ENCODE measurements at regions not wholly inside any gene's neighbourhood (a gene's known extent, or its start where the extent isn't known, plus 50 kb on each side); places are given as distances from the start of the nearest gene placed in this dataset.

DNA sequence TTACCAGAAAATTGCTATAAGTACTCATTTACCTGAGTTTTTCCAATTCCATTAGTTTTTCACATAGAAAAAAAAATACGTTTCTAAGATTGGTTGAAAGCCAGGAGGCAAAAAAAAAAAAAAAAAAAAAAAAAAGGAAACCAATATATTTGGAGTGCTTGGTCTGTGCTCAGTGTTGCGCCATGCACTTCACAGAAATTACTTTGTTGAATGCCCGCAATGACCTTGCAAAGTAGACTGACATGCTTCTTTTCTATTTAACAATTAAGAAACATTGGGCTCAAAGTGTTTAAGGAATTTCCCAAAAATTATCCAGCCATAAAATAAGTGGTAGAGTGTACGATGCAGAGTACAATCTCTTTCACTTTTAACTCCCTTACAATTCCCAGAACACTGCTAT, 65.2 kb upstream of the PAPPA start:
- no peak overlapping the region for H3K4me3 ChIP-seq
- H3K27me3 ChIP-seq, result no peaks in the 10 kb centered on the region
- H3K4me1 ChIP-seq (ENCODE audit: insufficient read depth), result no peaks in the 10 kb centered on the region
- 84% methylated on average over 4 of the region's 4 CpGs for WGBS (ENCODE audit: low lambda C conversion rate, missing lambda C conversion rate)
- H3K27ac ChIP-seq, result no peak overlapping the region
- H2AFZ ChIP-seq, result no peak overlapping the region
- H3K36me3 ChIP-seq (replicated peaks; ENCODE audit: insufficient read depth, low read depth), result no peaks in the 10 kb centered on the region
- DNase-seq (ENCODE audit: low spot score), result no peak
- no peaks in the 10 kb centered on the region for H4K20me1 ChIP-seq (ENCODE audit: insufficient read depth, poor library complexity, severe bottlenecking)
- no peak overlapping the region for H3K4me2 ChIP-seq
- TF ChIP-seq, protein P1, sequence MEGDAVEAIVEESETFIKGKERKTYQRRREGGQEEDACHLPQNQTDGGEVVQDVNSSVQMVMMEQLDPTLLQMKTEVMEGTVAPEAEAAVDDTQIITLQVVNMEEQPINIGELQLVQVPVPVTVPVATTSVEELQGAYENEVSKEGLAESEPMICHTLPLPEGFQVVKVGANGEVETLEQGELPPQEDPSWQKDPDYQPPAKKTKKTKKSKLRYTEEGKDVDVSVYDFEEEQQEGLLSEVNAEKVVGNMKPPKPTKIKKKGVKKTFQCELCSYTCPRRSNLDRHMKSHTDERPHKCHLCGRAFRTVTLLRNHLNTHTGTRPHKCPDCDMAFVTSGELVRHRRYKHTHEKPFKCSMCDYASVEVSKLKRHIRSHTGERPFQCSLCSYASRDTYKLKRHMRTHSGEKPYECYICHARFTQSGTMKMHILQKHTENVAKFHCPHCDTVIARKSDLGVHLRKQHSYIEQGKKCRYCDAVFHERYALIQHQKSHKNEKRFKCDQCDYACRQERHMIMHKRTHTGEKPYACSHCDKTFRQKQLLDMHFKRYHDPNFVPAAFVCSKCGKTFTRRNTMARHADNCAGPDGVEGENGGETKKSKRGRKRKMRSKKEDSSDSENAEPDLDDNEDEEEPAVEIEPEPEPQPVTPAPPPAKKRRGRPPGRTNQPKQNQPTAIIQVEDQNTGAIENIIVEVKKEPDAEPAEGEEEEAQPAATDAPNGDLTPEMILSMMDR (IDR thresholded peaks at IDR 0.05; ENCODE audit: poor library complexity), result no peak
- TF ChIP-seq EZH2phosphoT487 (IDR thresholded peaks at IDR 0.05; ENCODE audit: low read depth, severe bottlenecking, unreplicated experiment) (no peak), EZH2 (IDR thresholded peaks at IDR 0.05; ENCODE audit: borderline replicate concordance) (no peak)
- H3K9me2 ChIP-seq (replicated peaks; ENCODE audit: insufficient read depth), result no peaks in the 10 kb centered on the region
- no peaks in the 10 kb centered on the region for H3K9me3 ChIP-seq (ENCODE audit: low read depth)
- no peaks in the 10 kb centered on the region for H3K79me2 ChIP-seq

DNA sequence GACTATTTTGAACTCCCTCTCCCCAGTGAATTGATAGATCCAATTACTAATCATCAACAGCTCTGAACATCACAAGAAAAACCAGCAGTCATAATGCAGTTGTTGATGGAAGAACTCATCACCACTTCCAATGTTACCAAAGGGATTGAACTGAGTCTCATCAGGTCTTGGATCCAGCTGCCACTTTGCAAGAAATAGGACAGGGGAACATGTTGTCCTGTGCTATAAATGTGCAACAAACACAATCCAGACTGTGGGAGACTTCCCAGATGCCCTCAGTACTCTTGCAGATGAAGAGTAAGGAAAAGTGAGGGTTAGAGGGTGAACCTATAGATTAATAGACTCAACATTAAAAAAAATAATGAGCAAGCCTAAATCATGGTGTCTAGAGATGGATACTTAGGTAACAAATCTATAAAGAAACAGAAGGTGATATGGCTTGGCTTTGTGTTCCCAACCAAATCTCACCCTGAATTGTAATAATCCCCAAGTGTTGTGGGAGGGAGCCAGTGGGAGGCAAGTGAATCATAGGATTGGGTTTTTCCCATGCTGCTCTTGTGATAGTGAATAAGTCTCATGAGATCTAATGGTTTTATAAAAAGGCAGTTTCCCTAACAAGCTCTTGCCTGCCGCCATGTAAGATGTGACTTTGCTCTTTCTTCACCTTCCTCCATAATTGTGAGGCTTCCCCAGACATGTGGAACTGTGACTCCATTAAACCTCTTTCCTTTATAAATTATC, 63.4 kb upstream of the PAPPA start:
- H2AFZ ChIP-seq, result no peak overlapping the region
- H3K9me3 ChIP-seq (ENCODE audit: low read depth), result no peaks in the 10 kb centered on the region
- TF ChIP-seq, protein P1 (IDR thresholded peaks at IDR 0.05; ENCODE audit: poor library complexity), result no peak
- TF ChIP-seq EZH2 (IDR thresholded peaks at IDR 0.05; ENCODE audit: borderline replicate concordance) (no peak), EZH2phosphoT487 (IDR thresholded peaks at IDR 0.05; ENCODE audit: low read depth, severe bottlenecking, unreplicated experiment) (no peak)
- no peaks in the 10 kb centered on the region for H4K20me1 ChIP-seq (ENCODE audit: insufficient read depth, poor library complexity, severe bottlenecking)
- no peaks in the 10 kb centered on the region for H3K9me2 ChIP-seq (replicated peaks; ENCODE audit: insufficient read depth)
- no peaks in the 10 kb centered on the region for H3K79me2 ChIP-seq
- no peak overlapping the region for H3K4me2 ChIP-seq
- H3K4me1 ChIP-seq (ENCODE audit: insufficient read depth), result no peaks in the 10 kb centered on the region
- no peak overlapping the region for H3K27ac ChIP-seq
- H3K27me3 ChIP-seq, result no peaks in the 10 kb centered on the region
- no peak for DNase-seq (ENCODE audit: low spot score)
- no peak overlapping the region for H3K4me3 ChIP-seq
- 100% methylated on average over 1 of the region's 1 CpG for WGBS (ENCODE audit: low lambda C conversion rate, missing lambda C conversion rate)
- no peaks in the 10 kb centered on the region for H3K36me3 ChIP-seq (replicated peaks; ENCODE audit: insufficient read depth, low read depth)

DNA sequence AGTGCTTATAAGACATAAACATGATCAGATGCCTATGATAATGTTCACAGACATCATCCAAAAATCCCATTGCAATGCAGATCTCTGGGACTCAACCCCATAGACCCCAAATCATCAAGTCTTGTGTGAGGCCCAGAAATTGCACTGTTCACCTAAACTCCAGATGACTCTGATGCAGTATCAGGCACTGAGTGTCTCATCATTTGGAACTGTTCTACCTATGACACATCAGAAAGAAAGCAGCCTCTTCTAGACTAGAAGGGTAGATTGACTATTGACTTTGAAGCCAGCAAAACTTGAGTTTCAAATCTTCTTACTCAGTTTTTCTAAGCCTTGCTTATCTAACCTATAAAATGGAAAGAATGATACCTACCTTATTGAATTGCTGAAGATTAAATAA, 58.7 kb upstream of the PAPPA start:
- Histone ChIP-seq H3K9me3 (ENCODE audit: low read depth) (no peaks in the 10 kb centered on the region), H3K4me1 (ENCODE audit: insufficient read depth) (peaks cover 8% of the 10 kb centered on the region), H2AFZ (no peak overlapping the region), H3K79me2 (no peaks in the 10 kb centered on the region), H3K27ac (no peak overlapping the region), H3K27me3 (no peaks in the 10 kb centered on the region), H4K20me1 (ENCODE audit: insufficient read depth, poor library complexity, severe bottlenecking) (no peaks in the 10 kb centered on the region), H3K9me2 (replicated peaks; ENCODE audit: insufficient read depth) (no peaks in the 10 kb centered on the region), H3K36me3 (replicated peaks; ENCODE audit: insufficient read depth, low read depth) (no peaks in the 10 kb centered on the region), H3K4me3 (no peak overlapping the region), H3K4me2 (no peak overlapping the region)
- DNase-seq (ENCODE audit: low spot score), result no peak
- no peak for TF ChIP-seq EZH2 (IDR thresholded peaks at IDR 0.05; ENCODE audit: borderline replicate concordance)
- TF ChIP-seq EZH2phosphoT487 (IDR thresholded peaks at IDR 0.05; ENCODE audit: low read depth, severe bottlenecking, unreplicated experiment), result no peak
- TF ChIP-seq, protein P1 (IDR thresholded peaks at IDR 0.05; ENCODE audit: poor library complexity), result no peak
